ELF-1 (cell line): ENCODE measurements at regions not wholly inside any gene's neighbourhood (a gene's known extent, or its start where the extent isn't known, plus 50 kb on each side); places are given as distances from the start of the nearest gene placed in this dataset.
A peak's percentile ranks its signal among the peaks of the same experiment; 100 is the strongest.

Experiments
- DNase-seq: peaks from one replicate; pipeline ENCODE4 v3.0.0-alpha.2; 2016; ENCODE audit warnings: low read depth, low spot score

DNA sequence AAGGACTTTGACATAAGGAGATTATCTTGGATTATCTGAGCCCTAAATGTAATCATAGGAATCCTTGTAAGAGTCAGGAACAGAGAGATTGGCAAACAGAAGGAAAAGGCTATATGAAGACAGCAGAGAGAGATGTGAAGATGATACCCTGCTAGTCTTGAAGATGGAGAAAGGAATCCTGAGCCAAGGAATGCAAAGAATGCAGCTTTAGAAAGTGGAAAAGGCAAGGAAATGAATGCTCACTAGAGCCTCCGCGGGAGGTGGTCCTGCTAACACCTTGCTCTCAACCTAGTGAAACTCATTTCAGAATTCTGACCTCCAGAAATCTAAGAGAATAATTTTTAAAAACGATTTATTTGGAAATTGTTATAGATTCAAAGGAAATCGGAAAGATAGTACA, 117.1 kb downstream of the TBXT start:
- DNase-seq = peak; percentile 34

DNA sequence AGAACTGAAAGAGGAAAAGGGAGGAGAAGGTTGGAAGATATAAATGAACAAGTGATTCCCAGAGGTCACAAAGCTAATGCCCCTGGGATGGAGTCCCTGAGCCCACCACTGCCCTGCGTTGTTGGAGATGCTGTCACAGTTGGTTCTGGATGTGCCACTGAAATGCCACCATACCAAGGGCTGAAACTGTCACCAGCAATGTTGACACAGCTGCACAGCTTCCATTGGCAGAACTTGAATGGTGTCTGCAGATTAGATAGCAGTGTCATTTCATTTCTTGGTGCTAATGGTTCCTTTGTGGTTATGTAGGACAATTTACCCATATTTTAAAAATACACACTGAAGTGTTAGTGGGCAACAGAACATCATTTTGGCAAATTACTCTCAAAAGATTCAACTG, 120.7 kb downstream of the TBXT start:
- DNase-seq = no peak

DNA sequence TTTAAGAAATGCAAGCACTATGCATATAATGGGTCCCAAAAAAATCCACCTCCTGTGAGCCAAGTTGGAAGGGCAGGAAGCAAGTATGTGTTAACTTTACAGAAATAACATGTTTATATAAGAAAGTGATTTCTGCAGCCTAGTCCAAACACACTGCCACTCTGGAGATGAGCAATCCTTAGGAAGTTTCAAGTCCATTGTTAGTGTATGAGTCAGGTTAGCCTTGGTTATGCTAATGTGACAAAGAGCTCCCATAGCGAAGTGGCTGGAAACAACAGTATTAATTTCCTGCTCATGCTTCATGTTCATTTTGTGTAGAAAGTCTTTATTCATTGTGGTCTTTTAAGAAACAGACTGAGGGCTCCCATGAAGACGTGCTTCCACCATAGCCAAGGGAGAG, 121.4 kb downstream of the TBXT start:
- no peak for DNase-seq

DNA sequence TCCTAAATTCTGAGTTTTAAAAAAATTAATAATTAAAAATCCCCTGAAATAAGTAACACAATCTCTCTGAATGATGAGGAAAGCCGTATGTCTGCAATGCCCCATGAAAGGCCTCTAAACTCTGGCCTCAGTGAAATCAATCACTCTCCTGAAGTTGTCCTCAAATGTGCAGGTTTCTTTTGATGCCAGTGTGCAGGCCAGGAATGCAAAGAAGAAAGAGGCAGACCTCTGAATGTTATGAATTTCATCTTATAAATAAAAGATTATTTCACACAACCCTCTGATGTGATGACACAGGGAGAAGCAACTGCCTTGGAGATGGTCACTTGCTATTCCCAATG, 121.8 kb downstream of the TBXT start:
- no peak for DNase-seq

DNA sequence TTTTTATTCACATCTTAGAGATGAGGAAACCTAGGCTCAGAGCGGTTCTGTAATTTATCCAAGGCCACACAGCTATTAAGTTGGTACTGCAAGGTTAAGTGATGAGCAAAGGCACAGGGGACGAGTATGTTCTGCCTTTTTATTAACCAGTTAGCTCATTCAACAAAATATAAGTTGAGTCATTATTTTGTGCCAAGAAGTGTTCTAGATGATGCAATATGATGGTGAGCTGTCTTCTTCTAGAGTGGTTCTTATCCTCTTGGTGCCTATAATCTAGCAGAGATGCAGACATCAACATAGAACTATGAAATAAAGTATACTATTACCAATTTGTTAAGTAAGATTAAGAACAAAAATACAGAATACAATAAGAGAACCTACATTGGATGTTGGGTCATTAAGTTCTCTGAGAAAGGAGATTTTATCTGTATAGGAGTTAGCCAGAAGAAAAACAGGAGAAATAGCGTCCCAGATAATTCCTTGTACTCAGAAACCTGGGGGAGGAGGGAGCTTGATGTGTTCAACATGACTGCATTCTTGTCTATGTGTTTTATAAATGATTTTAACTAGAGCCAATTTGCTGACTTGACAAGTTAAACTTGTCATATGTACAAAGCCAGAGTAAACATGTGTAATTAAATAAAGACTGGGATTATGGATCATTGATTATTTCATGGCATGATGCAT, 122.3 kb downstream of the TBXT start:
- DNase-seq = no peak

DNA sequence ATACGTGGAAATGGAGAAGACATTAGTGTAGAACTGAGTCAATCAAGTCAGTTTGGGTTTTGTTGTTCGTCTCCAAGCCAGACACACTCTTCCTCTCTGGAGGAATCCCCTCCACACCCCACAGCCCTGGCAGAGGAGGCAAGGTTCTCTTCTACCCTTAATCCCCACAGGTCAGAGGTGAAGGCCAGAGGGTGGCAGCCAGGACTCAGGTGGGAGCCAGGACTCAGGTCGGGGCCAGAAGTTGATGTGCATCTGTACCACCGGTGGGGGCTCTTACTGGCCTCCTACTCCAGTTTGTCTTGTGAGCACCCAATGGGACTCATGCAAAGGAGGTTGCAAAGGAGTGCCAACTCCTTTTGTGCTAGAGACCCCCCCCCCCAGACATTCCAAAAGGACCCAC, 126.4 kb downstream of the TBXT start:
- DNase-seq = no peak

DNA sequence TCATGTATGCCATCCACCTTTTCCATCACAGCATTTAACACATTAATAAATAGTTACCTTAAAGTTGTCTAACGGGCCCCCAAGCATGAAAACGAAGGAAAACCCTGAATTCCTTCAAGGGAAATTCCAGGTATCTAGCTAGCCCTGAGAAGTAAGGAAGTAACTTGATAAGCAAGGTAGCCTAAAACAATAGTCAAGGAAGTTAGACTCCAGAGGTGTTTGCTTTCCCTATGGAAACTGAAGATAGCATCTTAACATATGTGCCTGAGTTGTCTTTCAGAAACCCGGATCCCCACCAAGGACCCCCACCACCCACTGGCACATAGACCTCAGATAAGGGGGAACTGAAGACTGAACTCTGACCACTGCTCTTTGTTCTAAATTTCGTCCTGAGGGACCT, 127.4 kb downstream of the TBXT start:
- DNase-seq = no peak

DNA sequence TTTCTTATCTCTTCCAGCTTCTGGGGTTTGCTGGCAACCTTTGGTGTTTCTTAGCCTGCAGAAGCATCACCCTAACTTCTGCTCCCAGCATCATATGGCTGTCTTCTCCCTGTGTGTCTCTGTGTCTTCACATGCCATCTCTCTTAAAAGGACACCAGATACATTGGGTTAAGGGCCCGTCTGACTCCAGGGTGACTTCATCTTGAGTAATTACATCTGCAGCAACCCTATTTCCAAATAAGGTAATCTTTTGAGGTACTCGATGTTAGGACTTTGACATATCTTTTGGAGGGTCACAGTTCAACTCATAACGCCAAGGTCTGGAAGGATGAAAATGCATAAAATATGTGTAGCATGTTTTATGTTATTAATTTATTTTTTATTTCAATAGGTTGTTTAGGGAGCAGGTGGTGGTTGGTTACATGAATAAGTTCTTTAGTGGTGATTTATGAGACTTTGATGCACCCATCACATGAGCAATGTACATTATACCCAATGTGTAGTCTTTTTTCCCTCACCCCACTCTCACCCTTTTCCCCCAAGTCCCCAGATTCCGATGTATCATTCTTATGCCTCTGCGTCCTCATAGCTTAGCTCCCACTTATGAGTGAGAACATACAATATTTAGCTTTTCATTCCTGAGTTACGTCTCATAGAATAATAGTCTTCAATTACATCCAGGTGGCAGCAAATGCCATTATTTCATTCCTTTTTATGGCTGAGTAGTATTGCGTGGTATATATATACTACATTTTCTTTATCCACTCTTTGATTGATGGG, 131.1 kb downstream of the TBXT start:
- no peak for DNase-seq

DNA sequence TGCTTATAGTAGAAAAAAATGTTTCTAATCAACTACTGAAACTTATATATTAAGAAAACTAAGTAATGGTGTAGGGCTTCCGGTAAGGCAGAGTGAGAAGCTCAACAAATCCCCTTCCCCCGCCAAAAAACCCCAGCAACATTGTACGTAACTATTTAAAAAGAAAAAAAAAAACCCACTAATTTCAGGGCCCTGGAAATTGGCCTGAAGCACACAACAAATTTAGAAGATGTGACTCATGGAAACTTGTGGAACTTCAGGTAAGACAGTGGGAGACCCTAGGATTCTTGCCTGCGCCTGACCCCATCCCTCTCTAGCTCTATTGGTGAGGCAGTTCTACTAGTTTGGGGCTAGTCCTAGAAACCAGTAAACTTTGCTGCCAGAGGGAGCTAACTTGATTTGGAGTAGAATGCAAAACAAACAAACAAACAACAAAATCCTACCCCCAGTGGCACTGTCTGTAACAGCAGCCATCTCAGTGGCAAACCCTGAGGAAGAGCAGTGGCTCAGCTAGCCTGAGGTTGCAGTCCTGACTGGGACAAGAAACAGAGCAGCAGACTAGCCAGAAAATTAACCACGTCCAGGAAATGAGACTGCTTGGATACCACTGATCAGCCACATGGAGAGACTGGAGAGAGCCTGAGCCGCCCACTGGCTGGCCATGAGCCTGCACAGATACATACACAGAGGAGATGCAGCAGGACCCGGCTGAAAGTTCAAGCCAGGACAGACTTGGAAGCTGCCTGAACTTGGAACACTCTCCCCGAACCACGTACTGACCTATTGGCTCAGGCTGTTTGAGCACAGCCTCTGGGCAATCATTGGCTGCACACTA, 135.1 kb downstream of the TBXT start:
- DNase-seq = peak; percentile 76

DNA sequence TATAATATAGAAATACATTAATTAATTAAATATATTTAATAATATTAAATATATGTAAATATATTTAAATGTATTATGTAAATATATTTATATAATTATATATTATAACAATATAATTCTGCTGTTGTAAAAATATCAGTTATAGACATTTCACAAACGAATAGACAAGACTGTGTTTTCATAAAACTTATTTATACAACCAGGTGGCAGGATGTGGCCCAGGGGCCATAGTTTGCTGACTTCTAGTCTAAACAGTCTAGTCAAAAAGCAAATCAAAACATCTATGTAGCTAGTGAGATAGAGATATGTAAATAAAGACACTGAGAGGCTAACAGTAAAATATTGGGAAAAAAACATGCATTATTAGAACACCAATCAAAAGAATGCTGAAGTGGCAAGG, 136.4 kb downstream of the TBXT start:
- DNase-seq = no peak

DNA sequence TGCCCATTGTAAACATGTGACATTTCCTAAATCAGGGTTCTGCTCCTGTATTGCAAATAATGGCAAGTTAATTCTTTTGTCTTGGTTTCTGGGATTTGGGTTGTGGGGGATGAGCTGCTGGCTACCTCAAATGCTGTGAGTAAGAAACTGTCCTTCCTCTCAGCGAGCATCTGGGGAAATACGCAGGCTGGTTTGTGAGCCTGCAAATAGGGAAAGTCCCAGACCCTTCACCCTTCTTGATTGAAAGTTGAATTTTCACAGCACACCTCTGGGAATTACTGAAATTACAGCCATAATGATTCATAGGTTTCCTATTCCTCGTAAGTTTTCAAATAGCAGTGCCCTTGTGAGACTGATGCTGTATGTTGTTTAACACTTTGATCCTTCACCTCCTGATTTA, 138.1 kb downstream of the TBXT start:
- DNase-seq = no peak

DNA sequence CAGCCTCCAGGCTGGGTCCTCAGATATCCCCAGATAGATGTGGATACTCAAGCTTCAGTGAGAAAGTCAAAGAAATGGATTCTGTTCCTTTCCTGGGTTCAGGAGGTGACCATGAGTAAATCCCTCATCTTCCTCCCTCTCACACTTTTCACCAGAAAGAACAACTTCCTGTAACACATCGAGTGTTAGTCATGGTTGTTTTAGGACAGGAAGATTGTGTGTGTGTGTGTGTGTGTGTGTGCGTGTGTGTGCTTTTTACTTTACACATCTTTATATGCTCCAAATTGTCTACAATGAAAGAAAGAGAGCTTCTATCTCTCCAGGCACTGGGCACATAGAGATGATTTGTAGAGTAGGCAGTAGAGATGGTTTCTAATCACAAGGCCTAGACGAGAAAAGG, 139.9 kb downstream of the TBXT start:
- no peak for DNase-seq

DNA sequence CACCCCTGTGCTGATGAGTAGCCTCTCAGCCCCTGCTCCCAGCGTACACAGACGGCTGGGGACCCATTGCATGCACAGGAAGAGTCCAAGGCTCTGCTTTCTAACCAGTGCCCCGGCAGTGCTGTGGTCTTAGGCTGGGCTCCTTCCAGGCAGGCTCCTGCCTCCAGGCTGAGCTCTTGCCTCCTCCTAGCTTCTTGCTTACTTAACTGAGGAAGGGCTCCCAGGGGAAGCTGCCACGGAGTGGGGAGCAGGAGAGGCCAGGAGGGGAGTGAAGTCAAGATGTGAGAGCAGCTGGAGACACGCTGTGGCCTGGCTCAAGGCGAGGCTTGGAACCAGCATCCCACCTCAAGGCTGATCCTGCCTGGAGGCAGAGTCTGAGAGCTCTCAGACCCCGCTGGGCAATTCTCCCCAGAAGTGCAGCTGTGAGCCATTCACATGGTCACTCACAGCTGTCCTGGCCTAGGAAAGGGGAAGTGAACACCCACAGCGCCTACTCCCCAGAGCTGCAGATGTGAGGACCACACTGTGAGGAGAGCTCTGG, 141.0 kb downstream of the TBXT start:
- DNase-seq = no peak

DNA sequence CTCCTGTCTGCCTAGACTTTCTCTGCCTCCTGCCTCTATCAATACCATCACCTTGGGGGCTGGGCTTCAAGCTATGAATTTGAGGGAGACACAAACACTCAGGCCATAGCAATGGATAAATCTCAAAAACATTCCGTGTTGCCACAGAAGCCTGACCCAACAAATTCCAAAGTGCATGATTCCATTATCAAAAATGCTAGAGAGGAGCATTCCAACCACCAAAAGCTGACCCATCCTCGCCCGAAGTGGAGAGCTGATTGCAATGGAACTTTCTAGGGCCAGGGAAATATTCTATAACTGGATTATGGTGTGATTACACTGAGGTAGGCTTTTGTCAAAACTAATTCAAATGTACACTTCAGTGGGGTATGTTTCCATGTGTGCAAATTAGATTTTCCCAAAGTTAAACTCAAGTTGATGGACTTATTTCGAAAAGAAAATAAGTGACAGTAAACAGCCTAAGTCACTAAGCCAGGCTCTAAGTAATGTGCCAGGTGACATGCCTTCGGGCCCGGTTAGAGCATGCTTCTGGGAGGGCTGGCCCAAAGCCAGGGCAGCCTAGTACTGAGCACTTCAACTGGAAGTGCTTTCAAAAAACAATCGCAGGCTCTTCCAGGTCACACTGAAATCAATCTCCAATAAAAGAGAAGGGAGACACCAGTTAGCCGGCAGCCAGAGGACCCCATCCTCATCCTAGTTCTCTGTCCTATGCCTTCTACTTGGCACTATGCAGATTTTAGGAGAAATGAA, 142.3 kb downstream of the TBXT start:
- no peak for DNase-seq

DNA sequence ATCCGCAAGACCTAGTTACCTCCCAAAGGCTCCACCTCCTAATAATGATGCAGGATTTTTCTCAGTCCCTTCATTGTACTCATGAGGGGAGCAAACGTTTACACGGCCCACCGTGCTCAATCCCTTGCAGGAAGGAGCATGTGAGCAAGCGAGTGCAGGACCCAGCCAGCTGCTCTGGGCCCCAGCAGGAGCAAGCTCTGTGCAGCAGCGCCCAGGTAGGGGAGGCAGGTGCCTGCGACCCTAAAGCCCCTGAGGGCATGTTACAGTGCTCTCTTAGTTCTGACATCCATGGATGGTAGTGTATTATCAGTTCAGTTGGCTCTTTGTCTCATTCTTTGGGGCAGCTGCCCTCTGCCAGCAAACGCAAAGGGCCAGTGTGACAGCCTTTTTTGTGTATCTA, 143.4 kb downstream of the TBXT start:
- DNase-seq = no peak

DNA sequence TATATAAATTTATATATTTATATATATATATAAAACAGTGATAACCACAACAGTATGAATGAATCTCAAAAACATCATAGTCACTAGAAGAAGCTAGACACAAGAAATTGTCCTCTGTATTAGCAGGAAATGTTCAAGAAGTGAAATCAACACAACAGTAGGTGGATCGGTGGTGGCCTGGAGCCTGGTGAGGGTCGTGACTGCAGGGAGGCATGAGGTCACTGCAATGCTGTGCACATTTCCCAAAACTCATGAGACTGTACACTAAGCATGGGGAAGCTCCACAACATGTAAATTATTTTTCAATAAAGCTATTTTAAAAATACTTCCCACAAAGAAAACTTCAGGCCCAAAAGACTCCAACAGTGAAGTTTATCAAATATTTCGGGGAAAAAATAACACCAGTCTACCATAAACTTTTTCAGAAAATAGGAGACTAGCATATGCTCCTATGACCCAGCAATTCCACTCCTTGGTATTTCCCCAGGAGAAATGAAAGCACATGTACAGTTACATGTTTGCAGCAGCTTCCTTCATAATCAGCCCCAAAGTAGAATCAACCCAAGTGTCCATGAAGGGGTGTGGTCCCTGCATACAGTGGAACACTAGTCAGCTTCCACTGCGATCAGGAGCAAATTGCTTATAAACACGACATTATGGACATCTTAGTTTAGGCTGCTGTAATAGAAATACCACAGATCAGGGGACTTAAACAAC, 144.2 kb downstream of the TBXT start:
- DNase-seq = no peak

DNA sequence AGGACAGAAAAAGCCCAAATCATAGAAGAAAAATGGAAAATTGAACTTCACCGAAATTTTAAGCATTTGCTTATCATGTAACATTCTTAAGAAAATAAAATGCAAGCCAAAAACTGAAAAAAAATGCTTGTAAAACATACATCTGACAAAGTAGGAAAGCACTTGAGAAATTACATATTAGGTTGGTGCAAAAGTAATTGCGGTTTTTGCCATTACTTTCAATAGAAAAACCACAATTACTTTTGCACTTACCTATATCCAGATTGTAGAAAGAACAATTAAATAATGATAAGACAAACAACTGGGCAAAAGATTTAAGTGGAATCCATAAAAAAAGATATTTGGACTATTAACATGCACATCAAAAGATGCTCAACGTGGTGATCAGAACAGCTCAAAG, 146.2 kb downstream of the TBXT start:
- no peak for DNase-seq

DNA sequence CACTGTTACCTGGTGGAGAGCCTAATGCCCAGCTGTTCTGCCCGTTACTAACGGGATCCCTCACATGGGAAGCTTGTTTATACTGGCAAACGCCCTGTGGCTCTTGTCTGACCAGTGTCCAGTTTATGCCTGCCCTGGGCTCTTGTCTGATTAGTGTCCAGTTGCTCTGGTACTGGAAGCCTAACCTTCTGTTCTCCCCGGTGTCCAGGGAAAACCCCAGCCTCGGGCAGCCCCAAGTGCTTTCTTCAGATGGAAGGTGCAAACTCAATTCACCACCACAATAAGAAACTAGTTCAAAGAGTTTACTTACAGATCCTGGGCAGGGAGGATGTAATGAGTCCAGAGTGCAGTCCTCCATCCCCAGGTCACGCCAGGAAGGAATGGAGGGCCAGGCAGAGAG, 148.4 kb downstream of the TBXT start:
- DNase-seq = no peak

DNA sequence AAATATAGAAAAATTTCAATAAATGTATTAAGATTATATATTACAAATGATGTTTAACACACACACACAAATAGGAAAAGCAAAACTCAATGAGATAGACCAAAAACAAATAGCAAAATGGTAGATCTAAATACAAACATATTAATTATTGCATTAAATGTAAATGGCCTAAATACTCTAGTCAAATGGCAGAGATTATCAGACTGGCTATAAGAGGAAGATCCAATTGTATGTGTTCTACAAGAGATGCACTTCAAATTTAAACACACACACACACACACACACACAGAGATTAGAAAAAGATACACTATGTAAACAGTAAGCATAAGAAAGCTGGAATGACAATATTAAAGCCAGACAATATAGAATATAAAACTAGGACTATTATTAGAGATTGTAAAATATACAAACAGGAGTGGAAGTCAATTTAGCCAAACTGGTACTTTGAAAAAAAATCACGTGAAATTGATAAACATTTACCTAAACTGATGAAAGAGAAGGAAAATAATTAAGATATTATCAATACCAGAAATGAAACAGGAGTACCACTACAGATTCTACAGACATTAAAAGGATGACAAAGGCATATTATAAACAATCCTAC, 150.5 kb downstream of the TBXT start:
- no peak for DNase-seq

DNA sequence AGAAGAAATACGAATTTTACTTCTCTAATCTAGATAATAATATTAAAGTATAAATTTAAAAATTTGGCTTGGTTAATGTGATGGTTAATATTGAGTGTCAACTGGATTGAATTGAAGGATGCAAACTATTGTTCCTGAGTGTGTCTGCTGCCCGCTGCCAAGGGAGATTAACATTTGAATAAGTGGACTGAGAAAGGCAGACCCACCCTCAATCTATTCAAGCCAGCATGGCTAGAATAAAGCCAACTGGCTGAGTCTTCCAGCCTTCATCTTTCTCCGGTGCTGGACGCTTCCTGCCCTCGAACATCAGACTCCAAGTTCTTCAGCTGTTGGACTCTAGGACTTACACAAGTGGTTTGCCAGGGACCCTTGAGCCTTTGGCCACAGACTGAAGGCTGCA, 152.7 kb downstream of the TBXT start:
- DNase-seq = no peak
